Smooth muscle cell (in vitro differentiated cells): ENCODE measurements at regions not wholly inside any gene's neighbourhood (a gene's known extent, or its start where the extent isn't known, plus 50 kb on each side); places are given as distances from the start of the nearest gene placed in this dataset.
A peak's percentile ranks its signal among the peaks of the same experiment; 100 is the strongest.

Source experiments
- DNase-seq: peaks from one replicate; lab custom pipeline; 2025; ENCODE audit not compliant: unreplicated experiment; lab: John Stamatoyannopoulos, UW
- H2AFZ ChIP-seq: fragments of 200-600 bp; sonication (generic); 2 replicates; pipeline ENCODE4 v1.6.0; 2016; ENCODE audit warnings: antibody characterized with exemption, low read depth, mild to moderate bottlenecking
- H3F3A ChIP-seq: fragments of 200-600 bp; sonication (generic); 2 replicates; pipeline ENCODE4 v1.6.0; 2017; ENCODE audit warnings: antibody characterized with exemption, low read depth
- H3K27ac ChIP-seq: fragments of 200-600 bp; sonication (generic); 2 replicates; pipeline ENCODE4 v1.5.1; 2016; ENCODE audit warnings: low read depth, mild to moderate bottlenecking
- H3K27me3 ChIP-seq: fragments of 200-600 bp; sonication (generic); 2 replicates; pipeline ENCODE4 v1.6.1; 2016; ENCODE audit warnings: low read depth, mild to moderate bottlenecking
- H3K36me3 ChIP-seq: fragments of 200-600 bp; sonication (generic); 2 replicates; pipeline ENCODE4 v1.5.1; 2016; ENCODE audit warnings: low read depth
- H3K4me1 ChIP-seq: fragments of 200-600 bp; sonication (generic); 2 replicates; pipeline ENCODE4 v1.5.1; 2016; ENCODE audit warnings: low read depth
- H3K4me2 ChIP-seq: fragments of 200-600 bp; sonication (generic); 2 replicates; pipeline ENCODE4 v1.6.0; 2016; ENCODE audit warnings: mild to moderate bottlenecking
- H3K4me3 ChIP-seq: fragments of 200-600 bp; sonication (generic); 2 replicates; pipeline ENCODE4 v1.5.1; 2016; ENCODE audit warnings: mild to moderate bottlenecking
- H3K79me2 ChIP-seq: fragments of 200-600 bp; sonication (generic); 2 replicates; pipeline ENCODE4 v1.6.0; 2016; ENCODE audit warnings: low read depth, mild to moderate bottlenecking
- H3K9ac ChIP-seq: fragments of 200-600 bp; sonication (generic); 2 replicates; pipeline ENCODE4 v1.6.0; 2016; ENCODE audit warnings: low read depth
- H3K9me3 ChIP-seq: fragments of 200-600 bp; sonication (generic); replicated peaks from 2 replicates; pipeline ENCODE4 v1.5.1; 2016; ENCODE audit warnings: low read depth
- H4K20me1 ChIP-seq: fragments of 200-600 bp; sonication (generic); 2 replicates; pipeline ENCODE4 v1.6.0; 2016; ENCODE audit warnings: low read depth
- WGBS: methylation state at CpG from one replicate; pipeline ENCODE4 v1.1.7; 2016; ENCODE audit warnings: low lambda C conversion rate; 5-methylcytosine and 5-hydroxymethylcytosine counted together
- TF ChIP-seq, protein P1 (sequence below): fragments of 200-600 bp; sonication (generic); IDR thresholded peaks from 2 replicates; pipeline ENCODE4 v1.5.1; 2017; ENCODE audit warnings: borderline replicate concordance, mild to moderate bottlenecking, antibody characterized with exemption; ENCODE audit not compliant: insufficient read depth, poor library complexity, severe bottlenecking

DNA sequence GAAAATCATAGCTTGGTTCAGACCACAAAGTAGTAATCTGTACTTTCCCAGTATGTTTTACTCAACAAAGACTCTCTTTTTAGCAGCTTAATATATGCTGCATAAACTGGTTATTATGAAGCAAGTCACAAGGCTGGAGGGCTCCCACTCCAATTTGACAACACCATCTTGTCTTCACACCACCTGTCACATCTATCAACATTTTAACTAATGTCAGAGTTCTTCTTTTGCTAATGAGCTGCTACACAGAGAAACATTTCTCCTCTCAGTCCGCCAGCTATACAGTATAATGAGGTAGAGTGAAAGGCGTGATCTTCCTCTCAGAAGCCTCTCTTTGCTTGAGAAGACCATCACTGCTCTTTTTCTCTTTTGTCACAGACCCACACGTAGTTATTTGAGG lies 230.1 kb downstream of the BARHL2 start:
- WGBS, result 87% methylated on average over 3 of the region's 3 CpGs
- no peaks in the 10 kb centered on the region for H3F3A ChIP-seq
- H3K79me2 ChIP-seq, result no peaks in the 10 kb centered on the region
- no peaks in the 10 kb centered on the region for H3K36me3 ChIP-seq
- no peaks in the 10 kb centered on the region for H4K20me1 ChIP-seq
- no peak overlapping the region for H2AFZ ChIP-seq
- TF ChIP-seq, protein P1, sequence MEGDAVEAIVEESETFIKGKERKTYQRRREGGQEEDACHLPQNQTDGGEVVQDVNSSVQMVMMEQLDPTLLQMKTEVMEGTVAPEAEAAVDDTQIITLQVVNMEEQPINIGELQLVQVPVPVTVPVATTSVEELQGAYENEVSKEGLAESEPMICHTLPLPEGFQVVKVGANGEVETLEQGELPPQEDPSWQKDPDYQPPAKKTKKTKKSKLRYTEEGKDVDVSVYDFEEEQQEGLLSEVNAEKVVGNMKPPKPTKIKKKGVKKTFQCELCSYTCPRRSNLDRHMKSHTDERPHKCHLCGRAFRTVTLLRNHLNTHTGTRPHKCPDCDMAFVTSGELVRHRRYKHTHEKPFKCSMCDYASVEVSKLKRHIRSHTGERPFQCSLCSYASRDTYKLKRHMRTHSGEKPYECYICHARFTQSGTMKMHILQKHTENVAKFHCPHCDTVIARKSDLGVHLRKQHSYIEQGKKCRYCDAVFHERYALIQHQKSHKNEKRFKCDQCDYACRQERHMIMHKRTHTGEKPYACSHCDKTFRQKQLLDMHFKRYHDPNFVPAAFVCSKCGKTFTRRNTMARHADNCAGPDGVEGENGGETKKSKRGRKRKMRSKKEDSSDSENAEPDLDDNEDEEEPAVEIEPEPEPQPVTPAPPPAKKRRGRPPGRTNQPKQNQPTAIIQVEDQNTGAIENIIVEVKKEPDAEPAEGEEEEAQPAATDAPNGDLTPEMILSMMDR, result no peak
- H3K4me2 ChIP-seq, result peak overlapping the region; percentile 6
- H3K27me3 ChIP-seq, result no peaks in the 10 kb centered on the region
- no peaks in the 10 kb centered on the region for H3K9me3 ChIP-seq
- no peak overlapping the region for H3K9ac ChIP-seq
- H3K27ac ChIP-seq, result peak overlapping the region; percentile 66
- DNase-seq, result no peak
- no peak overlapping the region for H3K4me3 ChIP-seq
- H3K4me1 ChIP-seq, result peaks cover 3% of the 10 kb centered on the region

DNA sequence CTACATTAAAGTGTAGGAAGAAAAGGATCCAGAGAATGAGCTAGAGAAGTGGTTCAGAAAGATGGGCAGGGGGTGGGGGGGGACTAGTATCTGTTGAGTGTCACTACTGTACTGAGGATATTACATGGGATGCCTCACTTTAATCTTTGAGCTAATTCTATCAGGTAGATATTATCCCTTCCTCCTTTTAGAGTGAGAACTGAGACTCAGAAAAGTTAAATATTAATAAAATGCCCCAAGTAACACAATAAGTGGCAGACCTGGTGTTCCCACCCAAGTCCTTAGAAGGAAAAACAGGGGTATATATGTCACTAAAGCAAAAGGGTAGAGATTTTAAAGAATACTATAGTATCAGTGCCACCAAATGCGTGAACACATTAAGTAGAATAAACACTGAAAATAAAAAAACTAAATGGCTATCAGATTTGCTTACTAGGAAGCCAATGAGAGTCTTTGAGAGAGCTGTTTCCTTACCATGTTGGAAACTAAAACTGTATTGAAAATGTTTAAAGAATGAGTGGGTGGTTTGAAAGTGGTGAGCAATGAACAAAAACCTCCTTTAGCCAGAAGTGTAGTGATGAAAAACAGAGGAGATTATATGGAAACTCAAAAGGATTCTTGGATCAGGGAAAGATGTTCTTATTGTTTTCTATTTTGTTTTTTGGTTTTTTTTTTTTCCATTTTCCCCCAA lies 230.8 kb downstream of the BARHL2 start:
- no peak overlapping the region for H3K9ac ChIP-seq
- TF ChIP-seq, protein P1, result no peak
- H3K4me2 ChIP-seq, result peak overlapping the region; percentile 6
- H3K79me2 ChIP-seq, result no peaks in the 10 kb centered on the region
- H3K4me1 ChIP-seq, result peaks cover 3% of the 10 kb centered on the region
- no peaks in the 10 kb centered on the region for H3K9me3 ChIP-seq
- H3K27me3 ChIP-seq, result no peaks in the 10 kb centered on the region
- no peak overlapping the region for H3K27ac ChIP-seq
- no peak for DNase-seq
- H3K36me3 ChIP-seq, result no peaks in the 10 kb centered on the region
- WGBS, result 88% methylated on average over 1 of the region's 1 CpG
- H3F3A ChIP-seq, result no peaks in the 10 kb centered on the region
- H2AFZ ChIP-seq, result no peak overlapping the region
- no peak overlapping the region for H3K4me3 ChIP-seq
- no peaks in the 10 kb centered on the region for H4K20me1 ChIP-seq

DNA sequence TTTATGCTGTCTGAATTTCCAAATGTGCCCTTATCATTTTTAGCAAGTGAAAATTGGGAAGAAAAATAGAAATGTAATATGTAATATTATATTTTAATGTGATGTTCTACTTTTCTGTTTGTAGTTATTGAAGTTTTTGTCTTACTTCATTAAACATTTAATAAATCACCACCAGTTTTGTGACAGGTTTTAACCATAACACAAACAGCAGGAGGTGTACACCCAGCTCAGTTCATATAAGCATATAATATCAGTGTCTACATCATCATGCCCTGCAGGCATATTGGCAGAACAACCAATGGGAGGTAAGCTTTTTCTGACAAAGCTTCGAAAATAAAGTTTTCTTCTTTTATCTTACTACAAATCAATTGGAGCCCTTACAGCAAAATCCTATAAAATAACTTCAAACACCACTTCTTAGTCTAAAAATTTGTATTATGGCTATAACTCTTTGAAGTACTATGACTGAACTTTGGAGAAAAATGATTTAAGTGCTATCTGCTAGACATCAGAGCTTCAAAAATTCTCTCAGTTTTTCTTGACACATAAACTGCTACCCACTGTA lies 236.7 kb downstream of the BARHL2 start:
- no peak overlapping the region for H3K9ac ChIP-seq
- no peaks in the 10 kb centered on the region for H3K9me3 ChIP-seq
- no peaks in the 10 kb centered on the region for H3K36me3 ChIP-seq
- no peak overlapping the region for H3K4me3 ChIP-seq
- TF ChIP-seq, protein P1, result no peak
- H3F3A ChIP-seq, result no peaks in the 10 kb centered on the region
- DNase-seq, result no peak
- H3K27ac ChIP-seq, result no peak overlapping the region
- no peaks in the 10 kb centered on the region for H3K4me1 ChIP-seq
- no peaks in the 10 kb centered on the region for H3K27me3 ChIP-seq
- no peaks in the 10 kb centered on the region for H3K79me2 ChIP-seq
- 74% methylated on average over 1 of the region's 1 CpG for WGBS
- no peaks in the 10 kb centered on the region for H4K20me1 ChIP-seq
- H3K4me2 ChIP-seq, result no peak overlapping the region
- H2AFZ ChIP-seq, result no peak overlapping the region

DNA sequence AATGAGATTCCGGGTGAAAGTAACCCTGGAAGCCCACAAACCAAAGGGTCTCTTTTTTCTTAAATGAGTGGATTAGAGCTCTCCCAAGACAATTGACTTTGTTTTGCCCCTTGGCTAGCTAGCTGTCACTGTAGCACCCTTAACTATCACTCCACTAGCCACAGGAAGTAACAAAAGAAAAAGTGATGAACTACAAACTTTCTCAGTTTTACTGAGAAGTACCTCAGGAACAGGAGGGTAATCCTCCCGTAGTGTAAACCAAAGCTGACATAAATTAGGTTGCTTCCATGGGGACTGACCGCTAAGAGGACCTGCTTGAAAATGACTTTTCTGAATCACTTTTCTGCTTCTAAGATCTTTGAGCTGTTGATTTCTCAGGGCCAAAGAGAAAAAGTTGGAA lies 240.1 kb downstream of the BARHL2 start:
- H3K4me2 ChIP-seq, result no peak overlapping the region
- no peak overlapping the region for H3K9ac ChIP-seq
- H3K79me2 ChIP-seq, result no peaks in the 10 kb centered on the region
- no peak overlapping the region for H3K27ac ChIP-seq
- H3K9me3 ChIP-seq, result no peaks in the 10 kb centered on the region
- TF ChIP-seq, protein P1, result no peak
- no peaks in the 10 kb centered on the region for H3F3A ChIP-seq
- H3K4me3 ChIP-seq, result no peak overlapping the region
- no peaks in the 10 kb centered on the region for H3K27me3 ChIP-seq
- no peaks in the 10 kb centered on the region for H4K20me1 ChIP-seq
- no peak for DNase-seq
- no peaks in the 10 kb centered on the region for H3K4me1 ChIP-seq
- no peaks in the 10 kb centered on the region for H3K36me3 ChIP-seq
- WGBS, result 84% methylated on average over 3 of the region's 3 CpGs
- no peak overlapping the region for H2AFZ ChIP-seq
